ENCODE measurements at regions not wholly inside any gene's neighbourhood (a gene's known extent, or its start where the extent isn't known, plus 50 kb on each side); places are given as distances from the start of the nearest gene placed in this dataset.

- no peak for TF ChIP-seq CTCF (IDR thresholded peaks at IDR 0.05; ENCODE audit: insufficient read depth, low read length, poor library complexity, severe bottlenecking)
- Histone ChIP-seq H3K36me3 (ENCODE audit: control insufficient read depth, insufficient read depth, low read length) (no peaks in the 10 kb centered on the region), H3K4me3 (ENCODE audit: low read depth, low read length) (no peak overlapping the region), H3K27me3 (ENCODE audit: control insufficient read depth, insufficient read depth, low read length) (no peaks in the 10 kb centered on the region)
- DNase-seq (ENCODE audit: low read depth) = no peak
Observed at GRCh38 chr2:189379731-189380261, 61.5 kb upstream of the WDR75 start.

- Histone ChIP-seq H3K36me3 (ENCODE audit: control insufficient read depth, insufficient read depth, low read length) (no peaks in the 10 kb centered on the region), H3K4me3 (ENCODE audit: low read depth, low read length) (no peak overlapping the region), H3K27me3 (ENCODE audit: control insufficient read depth, insufficient read depth, low read length) (no peaks in the 10 kb centered on the region)
- DNase-seq (ENCODE audit: low read depth) = no peak
- TF ChIP-seq CTCF (IDR thresholded peaks at IDR 0.05; ENCODE audit: insufficient read depth, low read length, poor library complexity, severe bottlenecking) = no peak
Observed at GRCh38 chr2:189382668-189383067, 58.6 kb upstream of the WDR75 start.

GRCh38 chr2:189386741-189387140, 54.5 kb upstream of the WDR75 start:
- H3K4me3 ChIP-seq (ENCODE audit: low read depth, low read length) = no peak overlapping the region
- H3K36me3 ChIP-seq (ENCODE audit: control insufficient read depth, insufficient read depth, low read length) = no peaks in the 10 kb centered on the region
- no peak for TF ChIP-seq CTCF (IDR thresholded peaks at IDR 0.05; ENCODE audit: insufficient read depth, low read length, poor library complexity, severe bottlenecking)
- no peaks in the 10 kb centered on the region for H3K27me3 ChIP-seq (ENCODE audit: control insufficient read depth, insufficient read depth, low read length)
- no peak for DNase-seq (ENCODE audit: low read depth)

DNA sequence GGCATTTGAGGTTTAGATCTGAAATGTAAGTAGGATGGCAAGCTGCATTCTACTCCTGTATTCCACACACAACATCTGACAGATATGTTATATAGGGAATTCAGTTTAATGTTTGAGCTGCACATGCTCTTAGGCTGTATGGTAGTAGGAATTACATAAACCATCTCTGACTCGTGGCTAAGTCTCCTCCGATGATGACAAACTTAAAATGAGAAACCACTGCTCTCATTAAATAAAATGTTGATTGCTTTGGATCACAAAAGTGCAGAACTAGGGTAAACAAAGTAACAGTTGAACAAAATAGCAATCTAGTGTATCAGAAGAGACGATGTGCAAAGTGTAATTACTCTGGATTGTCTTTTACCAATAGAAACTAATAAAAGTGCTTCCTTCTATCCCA, 50.1 kb upstream of the WDR75 start:
- no peak for DNase-seq (ENCODE audit: low read depth)
- no peaks in the 10 kb centered on the region for H3K27me3 ChIP-seq (ENCODE audit: control insufficient read depth, insufficient read depth, low read length)

More for the DNA sequence above, 50.1 kb upstream of the WDR75 start:
- no peak for TF ChIP-seq CTCF (IDR thresholded peaks at IDR 0.05; ENCODE audit: insufficient read depth, low read length, poor library complexity, severe bottlenecking)
- no peak overlapping the region for H3K4me3 ChIP-seq (ENCODE audit: low read depth, low read length)
- H3K36me3 ChIP-seq (ENCODE audit: control insufficient read depth, insufficient read depth, low read length) = no peaks in the 10 kb centered on the region

All from kidney epithelial cell (primary cell).